ENCODE measurements at regions not wholly inside any gene's neighbourhood (a gene's known extent, or its start where the extent isn't known, plus 50 kb on each side); places are given as distances from the start of the nearest gene placed in this dataset.

- TF ChIP-seq POLR2A (IDR thresholded peaks at IDR 0.05; ENCODE audit: low read depth, low read length) (no peak), POLR2AphosphoS5 (IDR thresholded peaks at IDR 0.05; ENCODE audit: low read depth, low read length) (no peak)
These were observed 220.3 kb downstream of the KIF26A start for GRCh38 chr14:104358528-104359300.

Data from GM12892 (cell line).